ENCODE measurements at regions not wholly inside any gene's neighbourhood (a gene's known extent, or its start where the extent isn't known, plus 50 kb on each side); places are given as distances from the start of the nearest gene placed in this dataset.

DNA sequence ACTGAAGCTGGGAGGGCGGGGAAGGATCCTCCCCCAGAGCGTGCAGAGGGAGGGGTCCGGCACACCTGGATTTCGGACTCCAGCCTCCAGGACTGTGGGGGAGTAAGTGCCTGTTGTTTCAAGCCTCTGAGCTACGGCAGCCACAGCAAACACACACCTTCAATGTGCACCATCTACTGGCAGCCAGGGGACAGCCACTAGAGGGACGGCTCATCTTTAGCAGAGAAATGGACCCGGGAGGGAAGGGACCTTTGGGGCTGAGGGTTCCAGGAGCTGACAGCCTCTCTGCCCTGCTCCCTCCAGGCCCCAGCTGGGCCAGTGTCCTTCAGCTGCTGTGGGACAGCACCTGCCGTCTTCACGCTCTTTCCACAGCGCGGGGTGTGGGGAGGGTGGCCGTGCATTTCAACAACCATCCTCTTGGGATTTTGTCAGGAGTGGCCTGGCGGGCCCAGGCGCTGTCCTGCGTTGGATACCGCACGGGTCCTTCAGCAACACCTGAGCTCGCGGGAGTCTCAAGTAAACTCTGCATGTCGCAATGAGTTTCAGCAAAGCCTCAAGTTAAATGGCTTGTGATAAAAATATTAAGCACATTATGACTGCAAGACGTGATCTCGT, 209.2 kb upstream of the C14orf180 start:
- H3K9me3 ChIP-seq (ENCODE audit: control insufficient read depth, low read length) = peaks cover 4% of the 10 kb centered on the region
- DNase-seq (peak; percentile 41 to 45), ATAC-seq (ENCODE audit: low FRiP score) (no peak)
- WGBS, 2 donors = 60 to 65% methylated on average over 22 of the region's 22 CpGs
- H3K4me1 ChIP-seq (ENCODE audit: control insufficient read depth in 1 of 2, insufficient read depth in 2 of 2, low read length in 2 of 2) = no peaks in the 10 kb centered on the region
- no peak overlapping the region for H3K27ac ChIP-seq (ENCODE audit: low read depth in 1 of 2, low read length in 2 of 2)
- no peak overlapping the region for H3K4me3 ChIP-seq (ENCODE audit: low read length in 2 of 2)
- no peaks in the 10 kb centered on the region for H3K27me3 ChIP-seq (ENCODE audit: control insufficient read depth in 1 of 2, insufficient read depth in 2 of 2, low read length in 1 of 2)
- intact Hi-C loops (cut with DNase I) = no loop called here
- no peaks in the 10 kb centered on the region for H3K36me3 ChIP-seq (ENCODE audit: control insufficient read depth in 1 of 2, insufficient read depth in 2 of 2, low read length in 1 of 2)

DNA sequence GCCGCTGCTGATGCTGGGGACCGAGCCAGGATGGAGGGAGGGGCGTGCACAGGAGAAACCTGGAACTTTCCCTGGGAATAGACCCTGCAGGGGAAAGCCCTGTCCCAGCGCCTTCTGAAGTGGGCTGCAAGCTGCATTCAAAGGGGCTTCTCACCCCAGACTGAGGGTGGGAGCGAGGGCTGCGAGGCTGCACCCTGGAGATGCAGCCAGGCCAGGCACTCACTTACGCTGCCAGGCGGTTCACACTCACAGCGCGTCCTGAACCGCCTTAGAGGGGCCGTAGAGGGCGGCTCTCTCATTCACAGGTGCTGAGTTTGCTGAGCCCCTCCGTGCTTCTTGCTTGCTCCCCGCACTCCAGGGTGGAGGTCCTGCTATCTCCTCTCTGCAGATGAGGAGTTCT, 208.5 kb upstream of the C14orf180 start:
- DNase-seq (peak in 1 of 2 donors; percentile 26), ATAC-seq (ENCODE audit: low FRiP score) (no peak)
- H3K9me3 ChIP-seq (ENCODE audit: control insufficient read depth, low read length) = peaks cover 4% of the 10 kb centered on the region
- WGBS, 2 donors = 78 to 81% methylated on average over 15 of the region's 15 CpGs
- no peak overlapping the region for H3K27ac ChIP-seq (ENCODE audit: low read depth in 1 of 2, low read length in 2 of 2)
- no peak overlapping the region for H3K4me3 ChIP-seq (ENCODE audit: low read length in 2 of 2)
- no peaks in the 10 kb centered on the region for H3K36me3 ChIP-seq (ENCODE audit: control insufficient read depth in 1 of 2, insufficient read depth in 2 of 2, low read length in 1 of 2)
- no peaks in the 10 kb centered on the region for H3K4me1 ChIP-seq (ENCODE audit: control insufficient read depth in 1 of 2, insufficient read depth in 2 of 2, low read length in 2 of 2)
- H3K27me3 ChIP-seq (ENCODE audit: control insufficient read depth in 1 of 2, insufficient read depth in 2 of 2, low read length in 1 of 2) = no peaks in the 10 kb centered on the region
- intact Hi-C loops (cut with DNase I) = no loop called here

DNA sequence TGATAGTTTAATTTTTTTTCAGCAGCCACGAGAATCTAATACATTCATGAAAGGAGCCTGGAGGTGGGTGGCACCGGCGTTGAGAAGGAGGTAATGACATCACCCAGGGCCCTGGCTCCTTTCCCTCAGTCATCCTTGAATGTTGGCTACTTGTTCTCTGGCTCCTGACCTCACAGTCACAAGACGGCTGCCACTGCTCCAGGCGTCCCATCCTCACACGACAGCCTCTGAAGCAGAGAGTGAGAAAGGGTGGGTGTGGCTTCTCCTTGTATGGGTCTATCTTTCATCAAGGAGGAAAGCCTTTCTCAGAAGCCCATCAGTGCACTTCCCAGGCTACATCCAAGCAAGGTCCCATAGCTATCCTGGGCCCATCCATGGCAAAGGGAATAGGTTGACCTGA, 207.6 kb upstream of the C14orf180 start:
- 84 to 88% methylated on average over 6 of the region's 6 CpGs for WGBS, 2 donors
- intact Hi-C loops (cut with DNase I) = no loop called here
- no peak for ATAC-seq (ENCODE audit: low FRiP score)
- DNase-seq = no peak
- no peaks in the 10 kb centered on the region for H3K36me3 ChIP-seq (ENCODE audit: control insufficient read depth in 1 of 2, insufficient read depth in 2 of 2, low read length in 1 of 2)
- H3K27me3 ChIP-seq (ENCODE audit: control insufficient read depth in 1 of 2, insufficient read depth in 2 of 2, low read length in 1 of 2) = no peaks in the 10 kb centered on the region
- H3K4me1 ChIP-seq (ENCODE audit: control insufficient read depth in 1 of 2, insufficient read depth in 2 of 2, low read length in 2 of 2) = no peaks in the 10 kb centered on the region
- no peak overlapping the region for H3K27ac ChIP-seq (ENCODE audit: low read depth in 1 of 2, low read length in 2 of 2)
- no peak overlapping the region for H3K4me3 ChIP-seq (ENCODE audit: low read length in 2 of 2)
- H3K9me3 ChIP-seq (ENCODE audit: control insufficient read depth, low read length) = peaks cover 4% of the 10 kb centered on the region

DNA sequence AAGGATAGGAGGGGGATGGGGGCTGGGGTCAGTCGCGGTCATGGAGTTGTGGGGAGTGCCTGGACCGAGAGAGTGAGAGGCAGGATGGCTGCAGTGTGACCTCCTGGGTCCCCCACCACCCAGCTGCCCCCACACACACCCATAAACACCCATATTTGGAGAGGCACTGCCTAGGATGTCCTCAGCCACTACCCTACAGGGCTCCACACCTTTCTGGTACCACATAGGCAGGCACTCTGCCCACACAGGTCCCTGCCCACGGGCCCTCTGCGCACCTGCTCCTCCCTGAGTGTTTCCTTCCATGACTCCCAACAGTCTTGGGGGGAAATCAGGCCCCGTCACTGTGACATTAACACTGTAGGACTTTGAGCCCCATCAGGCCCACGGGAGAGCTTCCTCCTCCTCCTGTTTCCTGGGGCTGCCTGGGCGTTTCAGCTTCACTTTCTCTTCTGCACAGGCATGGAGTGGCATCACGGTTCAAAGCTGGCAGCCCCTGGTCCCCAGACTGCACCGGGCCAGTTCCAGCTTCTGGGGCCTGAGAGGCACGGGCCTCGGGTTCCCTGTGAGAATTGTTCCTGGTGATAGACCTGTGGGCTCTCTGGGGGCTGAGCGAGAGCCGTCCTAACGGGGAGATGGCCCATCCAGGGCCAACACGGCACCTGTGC, 207.0 kb upstream of the C14orf180 start:
- no peaks in the 10 kb centered on the region for H3K4me1 ChIP-seq (ENCODE audit: control insufficient read depth in 1 of 2, insufficient read depth in 2 of 2, low read length in 2 of 2)
- no peaks in the 10 kb centered on the region for H3K27me3 ChIP-seq (ENCODE audit: control insufficient read depth in 1 of 2, insufficient read depth in 2 of 2, low read length in 1 of 2)
- peaks cover 4% of the 10 kb centered on the region for H3K9me3 ChIP-seq (ENCODE audit: control insufficient read depth, low read length)
- DNase-seq (peak in 1 of 2 donors; percentile 30), ATAC-seq (ENCODE audit: low FRiP score) (no peak)
- WGBS, 2 donors = 77 to 82% methylated on average over 16 of the region's 16 CpGs
- no peak overlapping the region for H3K4me3 ChIP-seq (ENCODE audit: low read length in 2 of 2)
- no peak overlapping the region for H3K27ac ChIP-seq (ENCODE audit: low read depth in 1 of 2, low read length in 2 of 2)
- intact Hi-C loops (cut with DNase I) = no loop called here
- no peaks in the 10 kb centered on the region for H3K36me3 ChIP-seq (ENCODE audit: control insufficient read depth in 1 of 2, insufficient read depth in 2 of 2, low read length in 1 of 2)

DNA sequence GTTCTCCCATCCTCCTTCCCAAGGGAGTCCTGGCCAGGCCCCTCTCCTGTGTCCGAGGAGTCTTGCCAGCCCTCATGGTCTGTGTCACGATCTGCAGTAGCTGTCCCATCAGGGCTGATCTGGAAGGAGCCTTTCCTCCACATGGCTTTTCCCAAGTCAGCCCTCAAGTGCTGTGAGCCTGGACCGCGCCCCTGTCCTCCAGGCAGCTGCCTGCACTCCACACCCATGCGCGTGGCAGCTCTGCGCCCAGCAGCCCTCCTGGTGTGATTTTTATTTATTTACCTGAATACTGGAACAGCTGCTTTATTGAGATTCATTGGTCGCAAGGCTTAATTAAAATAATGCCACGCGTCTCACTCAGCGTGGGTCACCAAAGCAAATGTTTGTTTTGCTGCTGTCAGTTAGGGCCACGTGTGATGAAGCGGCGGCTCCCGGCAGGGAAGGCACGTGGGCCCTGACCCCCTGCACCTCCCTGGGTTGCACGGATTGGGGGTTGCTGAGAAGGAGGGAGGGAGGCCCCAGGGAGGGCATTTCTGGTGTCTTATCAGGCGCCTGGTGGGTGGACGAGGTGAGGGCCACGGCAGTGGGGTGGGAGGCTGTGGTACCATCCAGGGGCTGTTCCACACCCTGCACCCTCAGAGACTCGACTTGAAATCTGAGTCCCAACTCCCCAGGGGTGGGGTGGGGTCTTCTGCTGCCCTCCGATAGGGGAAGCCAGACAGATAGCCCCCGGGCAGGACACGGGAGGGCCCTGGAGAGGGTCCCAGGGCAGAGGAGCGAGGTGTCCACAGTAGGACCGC, 206.3 kb upstream of the C14orf180 start:
- H3K27ac ChIP-seq (ENCODE audit: low read depth in 1 of 2, low read length in 2 of 2) = no peak overlapping the region
- no peak overlapping the region for H3K4me3 ChIP-seq (ENCODE audit: low read length in 2 of 2)
- WGBS, 2 donors = 51 to 60% methylated on average over 26 of the region's 26 CpGs
- ATAC-seq (ENCODE audit: low FRiP score) (no peak), DNase-seq (peak in 1 of 2 donors; percentile 38)
- no peaks in the 10 kb centered on the region for H3K36me3 ChIP-seq (ENCODE audit: control insufficient read depth in 1 of 2, insufficient read depth in 2 of 2, low read length in 1 of 2)
- intact Hi-C loops (cut with DNase I) = no loop called here
- no peaks in the 10 kb centered on the region for H3K4me1 ChIP-seq (ENCODE audit: control insufficient read depth in 1 of 2, insufficient read depth in 2 of 2, low read length in 2 of 2)
- H3K9me3 ChIP-seq (ENCODE audit: control insufficient read depth, low read length) = peaks cover 4% of the 10 kb centered on the region
- H3K27me3 ChIP-seq (ENCODE audit: control insufficient read depth in 1 of 2, insufficient read depth in 2 of 2, low read length in 1 of 2) = no peaks in the 10 kb centered on the region

DNA sequence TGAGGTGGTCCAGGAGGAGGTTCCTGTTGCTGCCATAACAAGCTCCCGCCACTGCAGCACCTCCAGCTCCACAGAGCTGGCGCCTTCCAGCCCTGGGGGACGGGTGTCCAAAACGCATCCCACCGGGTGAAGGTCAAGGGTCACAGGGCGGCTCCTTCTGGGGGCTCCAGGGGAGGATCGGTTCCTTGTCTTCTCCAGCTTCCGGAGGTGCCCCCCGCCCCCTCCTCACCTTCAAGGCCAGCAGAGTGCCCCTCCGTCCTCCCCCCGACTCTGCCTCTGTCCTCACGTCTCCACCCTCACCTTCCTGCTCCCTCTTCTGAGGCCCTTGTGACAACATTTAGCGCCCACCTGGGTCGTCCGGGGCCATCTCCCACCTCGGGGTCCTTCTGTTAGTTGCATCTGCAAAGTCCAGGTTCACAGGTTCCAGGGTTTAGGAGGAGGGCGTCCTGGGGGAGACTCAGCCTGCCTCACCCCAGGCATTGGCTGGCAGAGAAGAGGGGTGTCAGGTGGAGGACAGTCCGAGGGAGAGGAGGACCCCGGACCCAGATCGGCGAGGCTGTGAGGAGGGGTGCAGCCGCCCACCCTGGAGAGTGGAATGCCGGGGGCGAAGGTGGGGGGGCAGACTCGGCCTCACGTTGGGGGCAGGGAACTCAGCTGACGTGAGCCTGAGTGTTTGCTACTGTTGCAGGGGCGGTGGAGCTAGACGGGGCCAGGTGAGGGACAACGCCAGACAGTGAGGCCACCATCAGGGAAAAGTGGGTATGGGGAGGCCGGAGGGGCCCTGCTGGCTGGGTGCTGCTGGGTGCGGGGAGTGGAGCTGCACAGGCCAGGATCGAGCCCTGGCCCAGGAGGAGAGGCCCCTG, 205.5 kb upstream of the C14orf180 start:
- H3K9me3 ChIP-seq (ENCODE audit: control insufficient read depth, low read length) = peaks cover 5% of the 10 kb centered on the region
- 72 to 75% methylated on average over 33 of the region's 33 CpGs for WGBS, 2 donors
- H3K4me3 ChIP-seq (ENCODE audit: low read length in 2 of 2) = no peak overlapping the region
- no peak for ATAC-seq (ENCODE audit: low FRiP score)
- H3K27ac ChIP-seq (ENCODE audit: low read depth in 1 of 2, low read length in 2 of 2) = no peak overlapping the region
- H3K36me3 ChIP-seq (ENCODE audit: control insufficient read depth in 1 of 2, insufficient read depth in 2 of 2, low read length in 1 of 2) = no peaks in the 10 kb centered on the region
- no peaks in the 10 kb centered on the region for H3K4me1 ChIP-seq (ENCODE audit: control insufficient read depth in 1 of 2, insufficient read depth in 2 of 2, low read length in 2 of 2)
- DNase-seq = peak in 1 of 2 donors; percentile 33
- intact Hi-C loops (cut with DNase I) = no loop called here
- H3K27me3 ChIP-seq (ENCODE audit: control insufficient read depth in 1 of 2, insufficient read depth in 2 of 2, low read length in 1 of 2) = no peaks in the 10 kb centered on the region

DNA sequence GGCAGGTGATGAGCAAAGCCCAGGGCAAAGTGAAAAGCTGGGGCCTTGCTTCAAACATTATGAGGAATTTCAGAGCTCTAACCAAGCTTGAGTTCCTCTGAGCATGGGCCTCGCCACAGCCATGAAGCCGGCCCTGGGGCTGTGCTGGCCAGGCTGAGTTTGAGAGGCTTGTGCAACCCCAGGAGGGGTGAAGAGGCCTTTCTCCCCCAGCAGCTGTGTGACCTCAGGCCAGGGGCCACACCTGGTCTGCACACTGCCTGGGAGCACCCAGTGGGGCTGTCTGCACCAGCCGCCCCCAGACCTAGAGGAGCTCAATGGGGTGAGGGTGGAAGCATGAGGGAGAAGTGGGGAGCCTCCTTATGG, 204.9 kb upstream of the C14orf180 start:
- WGBS, 2 donors = 76 to 85% methylated on average over 3 of the region's 3 CpGs
- H3K9me3 ChIP-seq (ENCODE audit: control insufficient read depth, low read length) = peaks cover 9% of the 10 kb centered on the region
- no peaks in the 10 kb centered on the region for H3K27me3 ChIP-seq (ENCODE audit: control insufficient read depth in 1 of 2, insufficient read depth in 2 of 2, low read length in 1 of 2)
- ATAC-seq (ENCODE audit: low FRiP score) (peak; percentile 14), DNase-seq (peak in 1 of 2 donors; percentile 24)
- H3K27ac ChIP-seq (ENCODE audit: low read depth in 1 of 2, low read length in 2 of 2) = no peak overlapping the region
- H3K4me1 ChIP-seq (ENCODE audit: control insufficient read depth in 1 of 2, insufficient read depth in 2 of 2, low read length in 2 of 2) = no peaks in the 10 kb centered on the region
- intact Hi-C loops (cut with DNase I) = no loop called here
- H3K4me3 ChIP-seq (ENCODE audit: low read length in 2 of 2) = no peak overlapping the region
- H3K36me3 ChIP-seq (ENCODE audit: control insufficient read depth in 1 of 2, insufficient read depth in 2 of 2, low read length in 1 of 2) = no peaks in the 10 kb centered on the region

DNA sequence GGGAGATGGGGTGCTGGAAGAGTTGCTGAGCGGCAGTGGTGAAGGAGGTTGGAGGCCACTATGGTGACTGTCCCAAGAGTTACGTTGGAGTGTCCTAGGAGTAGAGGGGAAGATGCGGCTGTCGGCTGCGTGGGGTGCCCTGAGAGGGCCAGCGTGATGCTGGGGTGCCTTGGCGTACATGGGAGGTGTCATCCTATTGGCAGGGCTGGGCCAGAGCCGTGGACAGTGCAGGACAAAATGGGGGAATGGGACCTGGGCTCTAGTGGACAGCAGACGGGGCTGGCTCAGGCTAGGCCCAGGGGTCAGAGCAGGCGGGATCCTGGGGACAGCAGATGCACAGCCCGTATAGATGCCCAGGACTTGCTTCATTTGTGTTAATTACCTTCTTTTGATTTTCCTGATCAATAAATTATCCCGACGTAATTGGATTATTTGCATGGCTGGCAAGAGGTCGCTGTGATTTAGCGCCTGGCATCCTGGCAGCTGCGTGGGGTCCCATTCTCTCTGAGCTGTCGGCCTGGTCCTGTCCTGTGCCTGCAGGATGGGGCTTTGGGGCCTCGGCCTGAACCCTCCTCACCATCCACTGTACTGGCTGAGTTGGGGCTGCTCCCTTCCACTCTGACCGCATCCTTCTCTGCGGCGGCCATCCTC, 203.9 kb upstream of the C14orf180 start:
- Histone ChIP-seq H3K27ac (ENCODE audit: low read depth in 1 of 2, low read length in 2 of 2) (no peak overlapping the region), H3K4me1 (ENCODE audit: control insufficient read depth in 1 of 2, insufficient read depth in 2 of 2, low read length in 2 of 2) (no peaks in the 10 kb centered on the region), H3K4me3 (ENCODE audit: low read length in 2 of 2) (no peak overlapping the region), H3K27me3 (ENCODE audit: control insufficient read depth in 1 of 2, insufficient read depth in 2 of 2, low read length in 1 of 2) (no peaks in the 10 kb centered on the region), H3K9me3 (ENCODE audit: control insufficient read depth, low read length) (peaks cover 15% of the 10 kb centered on the region), H3K36me3 (ENCODE audit: control insufficient read depth in 1 of 2, insufficient read depth in 2 of 2, low read length in 1 of 2) (no peaks in the 10 kb centered on the region)
- 86 to 90% methylated on average over 21 of the region's 21 CpGs for WGBS, 2 donors
- DNase-seq (peak; percentile 31 to 40), ATAC-seq (ENCODE audit: low FRiP score) (no peak)
- intact Hi-C loops (cut with DNase I) = no loop called here
